Osteoblast (primary cell): ENCODE measurements at regions not wholly inside any gene's neighbourhood (a gene's known extent, or its start where the extent isn't known, plus 50 kb on each side); places are given as distances from the start of the nearest gene placed in this dataset.
"Not testable (repeated sequence)": the region's sequence is repeated elsewhere in the genome, so short reads cannot be mapped to it uniquely, and the experiment has no call there.

ENCODE experiments used
- DNase-seq: peaks from one replicate; pipeline ENCODE4 v3.0.0; 2011; ENCODE audit warnings: low spot score, mixed read lengths; ENCODE audit not compliant: insufficient read length; ENCODE audit errors: missing footprints
- H2AFZ ChIP-seq: 2 replicates; pipeline ENCODE4 v1.6.0; 2011; ENCODE audit warnings: mild to moderate bottlenecking, low read length
- H3K27ac ChIP-seq: 2 replicates; pipeline ENCODE4 v1.5.1; 2011; ENCODE audit warnings: mild to moderate bottlenecking, low read depth, low read length, moderate library complexity
- H3K27me3 ChIP-seq: 2 replicates; pipeline ENCODE4 v1.6.0; 2012; ENCODE audit warnings: mild to moderate bottlenecking, control low read depth, inconsistent platforms, low read length, moderate library complexity; ENCODE audit not compliant: insufficient read depth
- H3K36me3 ChIP-seq: 2 replicates; pipeline ENCODE4 v1.5.1; 2011; ENCODE audit warnings: mild to moderate bottlenecking, low read length, control low read depth, moderate library complexity; ENCODE audit not compliant: insufficient read depth
- H3K4me1 ChIP-seq: 2 replicates; pipeline ENCODE4 v1.5.1; 2011; ENCODE audit warnings: mild to moderate bottlenecking, low read length, control low read depth, moderate library complexity; ENCODE audit not compliant: insufficient read depth
- H3K4me2 ChIP-seq: 2 replicates; pipeline ENCODE4 v1.6.0; 2011; ENCODE audit warnings: mild to moderate bottlenecking, low read length; ENCODE audit not compliant: insufficient read depth
- H3K4me3 ChIP-seq: fragments of 200-600 bp; sonication (generic); 3 replicates; pipeline ENCODE4 v1.5.1; 2012; ENCODE audit warnings: mild to moderate bottlenecking, low read length, inconsistent platforms; ENCODE audit not compliant: insufficient read depth
- H3K79me2 ChIP-seq: 2 replicates; pipeline ENCODE4 v1.6.0; 2012; ENCODE audit warnings: mild to moderate bottlenecking, low read length, control low read depth, inconsistent platforms; ENCODE audit not compliant: insufficient read depth
- H3K9me3 ChIP-seq: 2 replicates; pipeline ENCODE4 v1.5.1; 2011; ENCODE audit warnings: low read depth, low read length, control low read depth
- H4K20me1 ChIP-seq: 2 replicates; pipeline ENCODE4 v1.6.0; 2012; ENCODE audit warnings: mild to moderate bottlenecking, low read length, control low read depth; ENCODE audit not compliant: insufficient read depth
- TF ChIP-seq, protein P1 (sequence below): IDR thresholded peaks from 2 replicates; pipeline ENCODE4 v1.5.1; 2011; ENCODE audit warnings: mild to moderate bottlenecking, low read depth, low read length, moderate library complexity; ENCODE audit errors: extremely low read depth

DNA sequence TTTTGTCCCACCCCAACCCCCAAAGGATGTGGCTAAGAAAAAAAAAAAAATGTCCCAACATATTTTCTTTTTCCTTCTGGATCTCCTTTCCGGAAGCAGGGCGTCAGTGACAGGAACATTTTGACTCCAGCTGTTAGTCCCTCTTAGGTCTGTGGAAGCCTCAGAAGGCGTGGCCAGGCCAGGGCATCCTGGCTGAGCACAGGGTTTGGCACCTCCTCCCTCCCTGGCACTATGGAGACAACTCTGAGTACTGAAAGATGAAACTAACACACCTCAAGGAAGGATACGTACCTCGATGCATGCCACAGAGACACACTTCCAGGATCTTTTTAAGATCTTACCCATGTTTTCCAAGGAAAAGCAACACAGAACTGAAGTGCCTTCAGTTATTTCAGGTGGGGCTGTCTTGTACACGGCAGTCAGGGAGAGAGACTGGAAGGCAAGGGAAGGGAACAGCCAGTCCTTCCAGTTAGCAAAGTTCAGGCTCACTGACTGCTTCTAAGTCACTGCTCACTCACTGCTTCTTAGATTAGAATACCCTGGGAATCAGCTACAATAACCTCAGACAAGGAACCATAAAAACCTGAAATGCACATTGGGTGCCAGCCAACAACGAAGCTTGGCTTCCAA is 406.9 kb upstream of the NPAP1 start:
- not testable (repeated sequence) for H3K79me2 ChIP-seq, H2AFZ ChIP-seq, H3K9me3 ChIP-seq, H4K20me1 ChIP-seq, H3K4me2 ChIP-seq, H3K4me3 ChIP-seq, H3K27me3 ChIP-seq, DNase-seq, H3K36me3 ChIP-seq, H3K4me1 ChIP-seq, H3K27ac ChIP-seq

DNA sequence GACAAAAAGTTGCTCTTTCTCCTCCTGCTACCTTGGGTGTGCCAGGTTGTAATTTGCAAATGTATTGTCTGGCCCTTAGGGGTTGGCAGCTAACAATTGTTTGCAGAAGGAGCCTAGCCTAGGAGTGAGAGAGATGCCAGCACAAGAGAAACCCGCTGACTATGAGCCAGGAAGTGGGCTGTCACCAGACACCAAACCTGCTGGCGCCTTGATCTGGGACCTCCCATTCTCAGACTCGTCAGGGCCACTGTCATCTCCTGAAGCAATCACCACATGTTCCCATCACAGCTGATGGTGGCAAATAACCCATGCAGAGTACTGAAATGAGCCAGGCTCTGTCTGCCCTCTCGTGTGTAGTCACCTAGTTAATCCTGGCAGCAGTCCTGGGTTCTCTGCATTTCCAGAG is 406.4 kb upstream of the NPAP1 start:
- Histone ChIP-seq H2AFZ (no peak overlapping the region), H3K4me3 (no peak overlapping the region), H3K27me3 (no peaks in the 10 kb centered on the region), H3K4me2 (no peak overlapping the region), H3K27ac (no peak overlapping the region), H3K4me1 (no peaks in the 10 kb centered on the region), H3K79me2 (no peaks in the 10 kb centered on the region), H3K9me3 (no peaks in the 10 kb centered on the region), H3K36me3 (no peaks in the 10 kb centered on the region), H4K20me1 (no peaks in the 10 kb centered on the region)
- no peak for DNase-seq
- TF ChIP-seq, protein P1, sequence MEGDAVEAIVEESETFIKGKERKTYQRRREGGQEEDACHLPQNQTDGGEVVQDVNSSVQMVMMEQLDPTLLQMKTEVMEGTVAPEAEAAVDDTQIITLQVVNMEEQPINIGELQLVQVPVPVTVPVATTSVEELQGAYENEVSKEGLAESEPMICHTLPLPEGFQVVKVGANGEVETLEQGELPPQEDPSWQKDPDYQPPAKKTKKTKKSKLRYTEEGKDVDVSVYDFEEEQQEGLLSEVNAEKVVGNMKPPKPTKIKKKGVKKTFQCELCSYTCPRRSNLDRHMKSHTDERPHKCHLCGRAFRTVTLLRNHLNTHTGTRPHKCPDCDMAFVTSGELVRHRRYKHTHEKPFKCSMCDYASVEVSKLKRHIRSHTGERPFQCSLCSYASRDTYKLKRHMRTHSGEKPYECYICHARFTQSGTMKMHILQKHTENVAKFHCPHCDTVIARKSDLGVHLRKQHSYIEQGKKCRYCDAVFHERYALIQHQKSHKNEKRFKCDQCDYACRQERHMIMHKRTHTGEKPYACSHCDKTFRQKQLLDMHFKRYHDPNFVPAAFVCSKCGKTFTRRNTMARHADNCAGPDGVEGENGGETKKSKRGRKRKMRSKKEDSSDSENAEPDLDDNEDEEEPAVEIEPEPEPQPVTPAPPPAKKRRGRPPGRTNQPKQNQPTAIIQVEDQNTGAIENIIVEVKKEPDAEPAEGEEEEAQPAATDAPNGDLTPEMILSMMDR: no peak

DNA sequence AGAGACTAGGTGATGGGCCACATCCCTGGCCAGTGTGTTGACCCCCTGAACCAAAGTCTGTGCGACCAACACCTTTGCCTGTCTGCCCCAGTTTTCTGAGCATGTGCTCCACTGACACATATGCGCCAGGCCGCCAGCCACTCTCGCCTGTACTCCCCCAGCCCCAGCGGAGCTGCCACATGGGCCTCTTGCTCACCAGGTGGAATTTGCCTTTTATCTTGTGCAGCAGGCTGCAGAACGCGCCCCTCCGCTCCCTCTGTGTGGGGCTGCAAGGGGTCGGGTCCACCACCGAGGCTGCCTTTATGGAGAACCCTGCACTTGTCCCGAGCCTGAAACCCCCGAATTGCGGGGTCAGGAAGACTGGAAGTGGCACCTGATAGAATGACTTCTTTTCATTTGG is 405.7 kb upstream of the NPAP1 start:
- DNase-seq: no peak
- H3K27me3 ChIP-seq: no peaks in the 10 kb centered on the region
- H3K27ac ChIP-seq: no peak overlapping the region
- no peak overlapping the region for H3K4me3 ChIP-seq
- no peak overlapping the region for H3K4me2 ChIP-seq
- TF ChIP-seq, protein P1: no peak
- no peaks in the 10 kb centered on the region for H3K36me3 ChIP-seq
- H3K79me2 ChIP-seq: no peaks in the 10 kb centered on the region
- H4K20me1 ChIP-seq: no peaks in the 10 kb centered on the region
- H3K4me1 ChIP-seq: no peaks in the 10 kb centered on the region
- H3K9me3 ChIP-seq: no peaks in the 10 kb centered on the region
- H2AFZ ChIP-seq: no peak overlapping the region

DNA sequence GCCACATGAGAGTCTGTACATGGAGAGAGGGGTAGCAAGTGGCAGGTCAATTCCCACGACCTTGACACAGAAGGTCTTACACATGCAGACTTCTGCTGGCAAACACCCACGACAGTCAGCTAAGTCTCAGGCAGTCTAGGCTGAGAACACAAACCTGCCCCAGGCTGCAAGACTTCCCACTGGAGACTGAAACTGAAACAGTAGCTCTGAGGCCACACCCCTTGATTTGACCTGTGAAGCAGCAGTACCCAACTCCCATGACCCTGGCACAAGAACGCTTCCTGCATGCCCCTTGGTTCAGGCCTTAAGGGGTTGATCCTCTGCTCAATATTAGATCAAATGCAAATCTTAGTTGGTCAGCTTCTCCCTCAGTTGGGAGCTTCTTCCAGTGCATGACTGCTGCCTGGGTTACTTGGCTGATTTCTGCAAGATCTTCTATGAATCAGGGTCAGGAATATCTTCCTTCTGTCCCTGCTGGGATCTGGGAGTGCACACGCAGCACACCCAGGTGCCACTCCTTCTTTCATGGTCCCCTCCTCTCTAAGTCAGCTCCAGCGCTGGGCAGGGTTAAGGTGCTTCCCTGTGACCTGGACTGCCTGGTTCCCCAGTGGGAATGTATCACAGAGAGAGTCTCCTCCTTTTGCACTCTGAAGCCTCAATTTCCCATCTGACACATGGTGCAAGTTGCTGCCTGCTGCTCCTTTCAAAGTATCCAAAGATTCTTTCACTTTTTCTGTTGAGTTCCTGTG is 403.9 kb upstream of the NPAP1 start:
- not testable (repeated sequence) for H4K20me1 ChIP-seq, H3K79me2 ChIP-seq, H3K9me3 ChIP-seq, H3K4me2 ChIP-seq, H3K36me3 ChIP-seq, H3K4me1 ChIP-seq, H3K27ac ChIP-seq, H2AFZ ChIP-seq, H3K4me3 ChIP-seq, DNase-seq, H3K27me3 ChIP-seq

DNA sequence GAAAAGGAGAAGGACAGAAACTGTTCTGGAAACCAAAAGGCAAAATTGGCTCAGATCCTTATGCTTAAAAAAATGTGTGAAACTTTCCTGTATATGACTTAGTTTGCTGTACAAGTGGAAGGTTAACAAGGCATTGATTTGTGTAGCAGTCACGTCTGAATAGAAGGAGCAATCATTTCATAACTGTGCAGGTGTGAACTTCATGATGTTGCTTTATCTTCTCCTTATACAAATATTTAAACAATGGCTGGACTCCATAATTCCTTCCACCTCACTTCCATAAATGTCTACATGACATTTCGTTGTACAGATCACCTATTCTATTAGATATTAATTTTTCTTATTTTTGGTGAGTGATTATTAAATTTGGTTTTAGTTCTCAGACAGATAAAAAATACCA is 382.7 kb upstream of the NPAP1 start:
- no peak overlapping the region for H3K4me3 ChIP-seq
- TF ChIP-seq, protein P1: no peak
- no peaks in the 10 kb centered on the region for H3K36me3 ChIP-seq
- no peak overlapping the region for H3K27ac ChIP-seq
- no peak overlapping the region for H2AFZ ChIP-seq
- H3K9me3 ChIP-seq: no peaks in the 10 kb centered on the region
- no peaks in the 10 kb centered on the region for H3K79me2 ChIP-seq
- no peaks in the 10 kb centered on the region for H3K27me3 ChIP-seq
- no peaks in the 10 kb centered on the region for H3K4me1 ChIP-seq
- no peak overlapping the region for H3K4me2 ChIP-seq
- no peak for DNase-seq
- H4K20me1 ChIP-seq: no peaks in the 10 kb centered on the region

DNA sequence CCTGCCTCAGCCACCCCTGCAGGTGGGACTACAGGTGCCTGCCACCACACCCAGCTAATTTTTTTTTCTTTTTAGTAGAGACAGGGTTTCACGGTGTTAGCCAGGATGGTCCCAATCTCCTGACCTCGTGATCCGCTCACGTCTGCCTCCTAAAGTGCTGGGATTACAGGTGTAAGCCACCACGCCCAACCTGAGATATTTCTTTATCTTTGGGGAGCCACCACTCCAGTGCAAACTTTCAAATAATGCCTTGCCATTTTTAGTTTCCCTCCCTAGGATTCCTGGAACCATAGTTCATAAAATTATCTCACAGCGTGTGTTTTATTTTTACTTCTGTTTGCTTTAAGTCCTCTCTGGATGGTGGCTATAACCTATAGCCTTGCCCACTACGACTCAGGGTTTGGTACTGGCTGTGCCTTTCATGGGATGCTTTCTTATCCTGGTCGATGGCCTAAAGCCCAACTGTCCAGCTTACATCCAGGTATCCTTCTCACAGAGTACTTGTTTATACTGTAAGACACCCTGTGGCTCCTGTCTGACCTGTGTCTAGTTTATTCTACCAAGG is 374.7 kb upstream of the NPAP1 start:
- H2AFZ ChIP-seq, H3K79me2 ChIP-seq, H3K9me3 ChIP-seq, H3K4me1 ChIP-seq, H3K27me3 ChIP-seq, H3K4me3 ChIP-seq, H3K4me2 ChIP-seq, H3K27ac ChIP-seq, DNase-seq, H4K20me1 ChIP-seq, H3K36me3 ChIP-seq: not testable (repeated sequence)
